ENCODE measurements at regions not wholly inside any gene's neighbourhood (a gene's known extent, or its start where the extent isn't known, plus 50 kb on each side); places are given as distances from the start of the nearest gene placed in this dataset.
"Not testable (repeated sequence)": the region's sequence is repeated elsewhere in the genome, so short reads cannot be mapped to it uniquely, and the experiment has no call there.

DNA sequence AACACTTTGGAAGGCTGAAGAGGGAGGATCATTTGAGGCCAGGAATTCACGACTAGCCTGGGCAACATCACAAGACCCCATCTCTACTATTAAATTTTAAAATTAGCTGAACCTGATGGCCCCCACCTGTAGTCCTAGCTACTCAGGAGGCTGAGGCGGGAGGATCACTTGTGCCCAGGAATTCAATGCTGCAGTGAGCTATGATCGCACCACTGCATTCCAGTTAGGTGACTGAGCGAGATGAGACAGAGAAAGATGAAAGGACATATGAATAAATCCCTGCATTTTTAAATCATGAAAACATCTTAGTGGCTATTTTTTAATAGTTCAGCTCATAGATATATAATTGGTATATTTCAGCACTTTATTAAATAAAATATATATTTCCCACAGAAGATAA is 93.8 kb downstream of the GPR63 start:
- DNase-seq: no peak

DNA sequence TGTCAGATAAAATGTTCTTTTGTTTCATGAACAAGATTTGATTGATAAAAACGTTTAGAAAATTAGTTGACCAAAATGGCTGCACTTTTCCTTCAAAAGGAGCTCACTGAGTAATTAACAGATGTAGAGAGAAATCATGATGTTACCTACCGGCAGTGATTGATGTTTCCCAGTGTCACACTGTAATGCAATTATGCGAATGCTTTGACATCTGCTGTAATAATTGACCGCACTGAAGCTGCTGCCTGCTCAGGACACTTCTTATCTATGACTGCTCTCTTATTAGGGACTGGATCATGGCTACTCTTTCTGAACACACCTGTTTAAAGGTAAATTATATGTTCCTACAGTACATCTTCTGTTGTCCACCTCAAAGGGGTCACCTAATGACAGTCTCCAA is 94.6 kb downstream of the GPR63 start:
- DNase-seq: no peak

- DNase-seq: no peak
Measured at GRCh38 chr6:96735332-96735731, 101.9 kb downstream of the GPR63 start.

DNA sequence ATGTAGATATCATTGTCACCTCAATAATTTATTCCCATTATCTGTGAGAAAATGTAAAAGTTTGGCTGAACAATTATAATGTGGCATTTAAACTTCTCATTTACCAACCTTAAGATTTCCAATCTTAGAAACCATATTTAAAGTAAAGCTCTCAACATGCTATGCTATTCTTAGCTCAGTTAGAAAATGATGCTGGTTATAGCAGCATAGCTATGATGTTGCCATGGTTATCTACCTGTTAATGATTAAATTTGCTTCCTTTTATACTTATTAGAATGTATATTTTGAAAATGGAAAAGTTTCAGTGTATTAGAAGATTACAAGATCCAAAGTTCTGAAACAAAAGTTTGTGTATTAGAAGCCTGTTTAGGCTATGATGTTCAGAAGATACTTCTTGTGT is 110.1 kb downstream of the GPR63 start:
- DNase-seq: no peak

DNA sequence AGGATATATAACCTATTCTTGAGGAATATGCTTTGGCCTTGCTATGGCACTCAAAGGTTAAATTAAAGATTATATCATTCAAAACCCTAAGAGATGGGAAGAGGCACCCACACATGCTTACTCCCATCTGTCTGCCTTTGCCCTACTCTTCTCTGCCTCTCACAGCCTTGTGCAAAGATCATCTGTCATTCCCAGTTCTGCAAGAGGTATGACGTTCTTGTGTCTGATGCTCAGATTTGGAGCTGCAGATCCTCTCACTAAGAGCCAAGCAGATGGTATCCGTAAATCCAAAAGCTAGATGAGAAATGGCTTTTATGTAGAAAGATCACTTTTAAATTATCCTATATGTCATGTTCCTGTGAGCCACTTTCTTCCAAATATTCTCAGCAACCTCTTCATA is 112.0 kb downstream of the GPR63 start:
- no peak for DNase-seq

GRCh38 chr6:96724641-96725040 is 112.6 kb downstream of the GPR63 start:
- no peak for DNase-seq

- DNase-seq: no peak
Measured at GRCh38 chr6:96723362-96723761, 113.9 kb downstream of the GPR63 start.

DNA sequence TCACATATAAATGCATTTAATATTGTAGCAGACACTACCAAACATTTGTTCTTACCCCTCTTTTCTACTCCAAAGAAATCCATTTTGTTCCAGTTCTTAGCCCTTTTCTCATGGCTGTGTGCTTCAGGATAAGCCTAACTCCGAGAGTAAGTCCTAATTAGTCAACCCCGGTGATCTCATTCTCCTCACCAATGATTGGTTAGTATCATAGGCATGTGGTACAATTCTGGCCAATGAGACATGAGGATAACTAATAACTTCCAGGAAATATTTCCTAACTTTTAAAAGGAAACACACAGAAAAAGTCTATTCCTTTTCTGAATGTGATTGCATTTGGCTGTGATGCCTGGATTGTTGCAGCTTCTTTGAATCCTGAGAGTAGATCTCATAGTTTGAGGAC is 116.0 kb downstream of the GPR63 start:
- DNase-seq: no peak

- no peak for DNase-seq
Measured at GRCh38 chr6:96716221-96716620, 121.1 kb downstream of the GPR63 start.

- no peak for DNase-seq
Measured at GRCh38 chr6:96715608-96716007, 121.7 kb downstream of the GPR63 start.

DNA sequence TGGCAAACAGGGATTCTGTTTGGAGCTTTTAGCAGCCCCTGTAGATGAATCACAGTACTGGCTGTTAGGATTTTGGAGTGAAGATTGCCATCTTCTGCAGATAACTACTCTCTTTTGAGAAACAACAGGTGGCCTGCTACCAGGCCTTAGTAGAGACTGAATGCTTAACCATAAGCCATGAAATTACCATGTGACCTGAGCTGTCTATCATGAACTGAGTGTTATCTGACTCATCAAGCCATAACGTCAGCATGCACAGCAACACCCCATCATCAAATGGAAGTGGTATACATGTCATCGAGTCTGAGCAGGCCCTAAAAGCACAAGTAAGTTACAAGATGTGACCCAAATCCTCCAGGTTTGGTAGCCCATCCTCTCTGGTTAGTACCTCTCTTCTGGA is 132.6 kb downstream of the GPR63 start:
- DNase-seq: peak; percentile 22

- no peak for DNase-seq
Measured at GRCh38 chr6:96702626-96703025, 134.7 kb downstream of the GPR63 start.

DNA sequence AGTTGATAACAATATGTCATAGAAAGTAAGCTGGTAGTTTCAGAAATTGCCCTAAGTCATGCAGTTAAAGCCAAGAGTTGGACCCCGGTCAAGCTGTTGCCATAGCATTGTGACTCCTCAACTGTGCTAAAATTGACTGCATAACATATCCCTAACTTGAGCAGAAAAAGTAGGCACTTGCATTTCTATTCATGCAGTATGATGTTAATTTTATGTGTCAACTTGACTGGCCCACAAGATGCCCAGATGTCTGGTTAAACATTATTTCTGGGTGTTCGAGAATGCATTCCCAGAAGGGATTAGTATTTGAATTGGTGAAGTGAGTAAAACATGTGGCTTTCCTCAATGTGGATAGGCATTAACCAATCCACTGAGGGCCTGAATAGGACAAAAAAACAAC is 136.4 kb downstream of the GPR63 start:
- no peak for DNase-seq

DNA sequence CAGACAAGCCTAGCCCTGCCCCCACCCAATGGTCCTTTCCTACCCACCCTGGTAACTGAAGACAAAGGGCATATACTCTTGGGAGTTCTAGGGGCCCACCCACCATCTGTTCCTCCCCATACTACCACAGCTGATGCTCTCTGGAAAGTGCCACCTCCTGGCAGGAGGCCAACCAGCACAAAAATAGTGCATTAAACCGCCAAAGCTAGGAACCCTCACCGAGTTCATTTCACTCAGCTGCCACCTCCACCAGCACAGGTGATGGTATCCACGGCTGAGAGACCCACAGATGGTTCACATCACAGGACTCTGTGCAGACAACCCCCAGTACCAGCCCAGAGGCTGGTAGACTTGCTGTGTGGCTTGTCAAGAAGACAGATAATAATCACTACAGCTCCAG is 131.5 kb downstream of the FHL5 start:
- not testable (repeated sequence) for DNase-seq

GRCh38 chr6:96687121-96687520 is 124.2 kb downstream of the FHL5 start:
- DNase-seq: no peak

GRCh38 chr6:96685702-96686101 is 122.8 kb downstream of the FHL5 start:
- DNase-seq: no peak

GRCh38 chr6:96683819-96684528 is 121.0 kb downstream of the FHL5 start:
- no peak for DNase-seq

DNA sequence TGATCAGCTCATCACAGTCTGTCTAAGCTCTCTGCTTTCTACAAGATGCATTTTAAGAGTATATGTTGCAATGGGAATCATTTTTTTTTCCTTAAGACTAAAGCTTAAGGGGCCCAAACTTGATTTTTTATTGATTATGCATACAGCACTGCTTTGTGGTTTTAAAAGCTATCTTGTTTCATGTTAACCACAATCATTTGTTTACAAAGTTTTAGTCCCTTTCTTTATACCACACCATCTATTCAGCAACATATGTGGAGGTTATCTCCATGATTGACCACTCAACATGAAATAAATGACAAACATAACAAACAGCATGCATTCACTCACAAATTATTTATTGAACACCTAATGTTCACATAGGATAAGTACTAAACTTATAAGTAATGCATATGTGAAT is 119.1 kb downstream of the FHL5 start:
- DNase-seq: no peak

- DNase-seq: no peak
Measured at GRCh38 chr6:96675597-96675996, 112.7 kb downstream of the FHL5 start.

Measured in activated CD4-positive, alpha-beta T cell treated with anti-CD3 and anti-CD28 coated beads, Interleukin-2, Interleukin-6, amounts not matched to agents 100 ng/mL and 50 ng/mL, durations not matched to agents 16 hours and 8 hours (primary cell).